IPS DF 4.7 (cell line): ENCODE measurements at regions not wholly inside any gene's neighbourhood (a gene's known extent, or its start where the extent isn't known, plus 50 kb on each side); places are given as distances from the start of the nearest gene placed in this dataset.
"Not testable (repeated sequence)": the region's sequence is repeated elsewhere in the genome, so short reads cannot be mapped to it uniquely, and the experiment has no call there.

Experiments
- DNase-seq: peaks from one replicate; pipeline ENCODE4 v3.0.0-alpha.2; 2013; ENCODE audit warnings: low spot score; ENCODE audit errors: extremely low read depth

- not testable (repeated sequence) for DNase-seq
Measured at GRCh38 chr2:87348556-87348955, 326.9 kb upstream of the PLGLB1 start.

- DNase-seq: not testable (repeated sequence)
Measured at GRCh38 chr2:87349006-87349405, 327.4 kb upstream of the PLGLB1 start.

DNA sequence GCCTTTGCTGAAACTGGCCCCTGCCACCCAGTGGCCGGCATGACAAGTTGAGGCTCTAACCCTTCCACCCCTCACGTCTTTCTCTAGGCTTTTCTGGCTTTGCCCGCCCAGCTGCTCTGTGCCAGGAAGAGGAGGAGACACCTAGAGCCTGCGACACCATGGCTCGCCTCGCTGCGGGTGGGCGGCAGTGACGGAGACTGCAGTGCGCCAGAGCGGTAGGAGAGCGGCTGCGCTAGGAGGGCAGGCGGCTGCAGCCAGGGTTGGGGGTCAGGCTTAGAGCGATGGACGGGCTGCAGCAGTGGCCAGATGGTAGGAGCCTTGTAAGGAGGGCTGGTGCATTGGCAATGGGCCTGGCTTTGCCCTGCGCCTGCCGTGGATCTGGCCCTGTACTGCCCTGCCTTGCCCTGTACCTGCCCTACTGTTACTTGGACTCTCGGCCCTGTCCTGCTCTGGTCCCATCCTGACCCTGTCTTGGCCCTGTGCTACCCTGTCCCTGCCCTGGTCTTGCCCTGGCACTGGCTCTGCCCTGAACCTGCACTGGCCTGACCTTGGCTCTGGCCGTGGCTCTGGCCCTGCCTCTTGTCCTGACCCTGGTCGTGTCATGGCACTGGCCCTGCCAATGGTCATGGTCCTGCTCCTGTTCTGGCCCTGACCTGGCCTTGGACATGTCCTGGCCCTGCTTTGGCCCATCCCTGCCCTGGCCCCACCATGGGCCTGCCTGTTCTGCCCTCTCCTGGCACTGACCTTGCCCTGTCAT lies 330.7 kb upstream of the PLGLB1 start:
- DNase-seq: not testable (repeated sequence)

DNA sequence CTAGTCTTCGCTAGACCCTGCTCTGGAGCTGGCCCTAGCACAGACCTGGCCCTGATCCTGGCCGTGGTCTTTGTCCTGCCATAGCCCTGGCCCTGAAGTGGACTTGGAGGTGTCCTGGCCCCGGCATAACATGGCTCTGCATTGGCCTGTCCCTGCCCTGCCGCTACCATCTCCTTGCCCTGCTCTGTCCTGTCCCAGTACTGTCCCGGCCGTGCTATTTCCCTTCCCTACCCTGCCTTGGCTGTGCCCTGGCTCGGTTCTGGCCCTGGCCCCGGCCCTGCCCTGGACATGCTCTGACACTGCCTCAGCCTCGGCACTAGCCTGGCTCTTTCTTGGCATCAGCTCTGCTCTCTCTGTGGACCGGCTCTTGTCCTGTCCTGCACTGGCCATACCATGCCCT lies 331.8 kb upstream of the PLGLB1 start:
- DNase-seq: not testable (repeated sequence)

GRCh38 chr2:87354102-87354501 lies 332.5 kb upstream of the PLGLB1 start:
- DNase-seq: not testable (repeated sequence)

DNA sequence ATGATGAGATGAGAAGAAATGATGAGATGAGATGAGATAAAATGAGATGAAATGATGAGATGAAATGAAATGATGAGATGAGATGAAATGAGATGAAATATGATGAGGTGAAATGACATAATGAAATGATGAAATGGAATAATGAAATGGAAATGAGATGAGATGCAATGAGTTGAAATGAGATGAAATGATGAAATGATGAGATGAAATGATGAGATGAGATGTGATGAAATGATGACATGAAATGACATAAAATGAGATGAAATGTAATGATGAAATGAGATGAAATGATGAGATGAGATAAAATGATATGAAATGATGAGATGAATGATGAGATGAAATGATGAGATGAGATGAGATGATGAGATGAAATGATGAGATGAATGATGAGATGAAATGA lies 338.6 kb upstream of the PLGLB1 start:
- DNase-seq: not testable (repeated sequence)

GRCh38 chr2:87360927-87361326 lies 339.3 kb upstream of the PLGLB1 start:
- not testable (repeated sequence) for DNase-seq

DNA sequence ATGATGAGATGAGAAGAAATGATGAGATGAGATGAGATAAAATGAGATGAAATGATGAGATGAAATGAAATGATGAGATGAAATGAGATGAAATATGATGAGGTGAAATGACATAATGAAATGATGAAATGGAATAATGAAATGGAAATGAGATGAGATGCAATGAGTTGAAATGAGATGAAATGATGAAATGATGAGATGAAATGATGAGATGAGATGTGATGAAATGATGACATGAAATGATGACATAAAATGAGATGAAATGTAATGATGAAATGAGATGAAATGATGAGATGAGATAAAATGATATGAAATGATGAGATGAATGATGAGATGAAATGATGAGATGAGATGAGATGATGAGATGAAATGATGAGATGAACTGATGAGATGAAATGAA lies 340.2 kb upstream of the PLGLB1 start:
- DNase-seq: not testable (repeated sequence)

DNA sequence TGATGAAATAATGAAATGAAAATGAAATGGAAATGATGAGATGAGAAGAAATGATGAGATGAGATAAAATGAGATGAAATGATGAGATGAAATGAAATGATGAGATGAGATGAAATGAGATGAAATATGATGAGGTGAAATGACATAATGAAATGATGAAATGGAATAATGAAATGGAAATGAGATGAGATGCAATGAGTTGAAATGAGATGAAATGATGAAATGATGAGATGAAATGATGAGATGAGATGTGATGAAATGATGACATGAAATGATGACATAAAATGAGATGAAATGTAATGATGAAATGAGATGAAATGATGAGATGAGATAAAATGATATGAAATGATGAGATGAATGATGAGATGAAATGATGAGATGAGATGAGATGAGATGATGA lies 342.7 kb upstream of the PLGLB1 start:
- not testable (repeated sequence) for DNase-seq

- not testable (repeated sequence) for DNase-seq
Measured at GRCh38 chr2:87365038-87365437, 343.4 kb upstream of the PLGLB1 start.

- DNase-seq: not testable (repeated sequence)
Measured at GRCh38 chr2:87386063-87386560, 361.8 kb upstream of the PLGLB2 start.

DNA sequence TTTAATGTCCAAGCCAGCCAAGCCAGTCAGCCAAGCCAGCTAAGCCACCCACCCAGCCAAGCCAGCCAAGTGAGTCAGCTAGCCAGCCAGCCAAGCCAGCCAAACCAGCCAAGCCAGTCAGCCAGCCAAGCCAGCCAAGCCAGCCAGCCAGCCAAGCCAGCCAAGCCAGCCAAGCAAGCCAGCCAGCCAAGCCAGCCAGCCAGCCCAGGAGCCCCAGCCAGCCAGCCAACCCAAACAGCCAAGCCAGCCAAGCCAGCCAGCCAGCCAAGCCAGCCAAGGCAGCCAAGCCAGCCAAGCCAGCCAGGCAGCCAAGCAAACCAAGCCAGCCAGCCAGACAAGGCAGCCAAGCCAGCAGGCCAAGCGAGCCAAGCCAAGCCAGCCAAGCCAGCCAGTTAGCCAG lies 352.1 kb upstream of the PLGLB2 start:
- DNase-seq: not testable (repeated sequence)

DNA sequence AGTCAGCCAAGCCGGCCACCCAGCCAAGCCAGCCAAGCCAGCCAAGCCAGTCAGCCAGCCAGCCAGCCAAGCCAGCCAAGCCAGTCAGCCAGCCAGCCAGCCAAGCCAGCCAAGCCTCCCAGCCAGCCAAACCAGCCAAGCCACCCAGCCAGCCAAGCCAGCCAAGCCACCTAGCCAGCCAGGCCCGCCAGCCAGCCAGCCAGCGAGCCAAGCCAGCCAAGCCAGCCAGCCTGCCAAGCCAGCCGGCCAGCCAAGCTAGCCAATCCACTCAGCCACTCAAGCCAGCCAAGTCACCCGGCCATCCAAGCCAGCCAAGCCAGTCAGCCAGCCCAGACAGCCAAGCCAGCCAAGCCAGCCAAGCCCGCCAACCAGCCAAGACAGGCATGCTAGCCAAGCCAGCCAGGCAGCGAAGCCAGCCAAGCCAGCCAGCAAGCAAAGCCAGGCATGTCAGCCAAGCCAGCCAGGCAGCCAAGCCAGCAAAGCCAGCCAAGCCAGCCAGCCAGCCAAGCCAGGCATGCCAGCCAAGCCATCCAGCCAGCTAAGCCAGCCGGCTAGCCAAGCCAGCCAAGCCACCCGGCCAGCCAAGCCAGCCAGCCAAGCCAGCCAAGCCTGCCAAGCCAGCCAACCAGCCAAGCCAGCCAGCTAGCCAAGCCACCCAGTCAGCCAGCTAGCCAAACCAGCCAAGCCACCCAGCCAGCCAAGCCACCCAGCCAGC lies 351.2 kb upstream of the PLGLB2 start:
- not testable (repeated sequence) for DNase-seq

- DNase-seq: not testable (repeated sequence)
Measured at GRCh38 chr2:87397276-87398065, 350.4 kb upstream of the PLGLB2 start.

DNA sequence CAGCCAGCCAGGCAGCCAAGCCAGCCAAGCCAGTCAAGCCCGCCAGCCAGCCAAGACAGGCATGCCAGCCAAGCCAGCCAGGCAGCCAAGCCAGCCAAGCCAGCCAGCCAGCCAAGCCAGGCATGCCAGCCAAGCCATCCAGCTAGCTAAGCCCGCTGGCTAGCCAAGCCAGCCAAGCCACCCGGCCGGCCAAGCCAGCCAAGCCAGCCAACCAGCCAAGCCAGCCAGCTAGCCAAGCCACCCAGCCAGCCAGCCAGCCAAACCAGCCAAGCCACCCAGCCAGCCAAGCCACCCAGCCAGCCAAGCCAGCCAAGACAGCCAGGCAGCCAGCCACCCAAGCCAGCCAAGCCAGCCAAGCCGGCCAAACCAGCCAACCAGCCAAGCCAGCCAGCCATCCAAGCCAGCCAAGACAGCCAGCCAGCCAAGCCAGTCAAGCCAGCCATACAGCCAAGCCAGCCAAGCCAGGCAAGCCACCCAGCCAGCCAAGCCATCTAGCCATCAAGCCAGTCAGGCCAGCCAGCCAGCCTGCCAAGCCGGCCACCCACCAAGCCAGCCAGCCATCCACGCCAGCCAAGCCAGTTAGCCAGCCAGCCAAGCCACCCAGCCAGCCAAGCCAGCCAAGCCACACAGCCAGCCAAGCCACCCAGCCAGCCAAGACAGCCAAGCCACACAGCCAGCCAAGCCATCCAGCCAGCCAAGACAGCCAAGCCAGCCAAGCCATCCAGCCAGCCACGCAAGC lies 349.2 kb upstream of the PLGLB2 start:
- not testable (repeated sequence) for DNase-seq

- no peak for DNase-seq
Measured at GRCh38 chr2:87401726-87402345, 346.1 kb upstream of the PLGLB2 start.

GRCh38 chr2:87403893-87404175 lies 344.1 kb upstream of the PLGLB2 start:
- no peak for DNase-seq

- DNase-seq: not testable (repeated sequence)
Measured at GRCh38 chr2:87404411-87405255, 343.3 kb upstream of the PLGLB2 start.

- not testable (repeated sequence) for DNase-seq
Measured at GRCh38 chr2:87405531-87406216, 342.2 kb upstream of the PLGLB2 start.
